HPDE6-E6E7 (cell line): ENCODE measurements at regions not wholly inside any gene's neighbourhood (a gene's known extent, or its start where the extent isn't known, plus 50 kb on each side); places are given as distances from the start of the nearest gene placed in this dataset.

ENCODE experiments used
- DNase-seq: peaks from one replicate; pipeline ENCODE4 v3.0.0; 2011; ENCODE audit warnings: missing footprints; ENCODE audit errors: extremely low spot score

- no peak for DNase-seq
Measured at GRCh38 chr10:108252771-108253170, 1088.3 kb upstream of the SORCS1 start.

- DNase-seq = no peak
Measured at GRCh38 chr10:108250936-108251620, 1086.6 kb upstream of the SORCS1 start.

- DNase-seq = no peak
Measured at GRCh38 chr10:108249940-108250339, 1085.4 kb upstream of the SORCS1 start.

DNA sequence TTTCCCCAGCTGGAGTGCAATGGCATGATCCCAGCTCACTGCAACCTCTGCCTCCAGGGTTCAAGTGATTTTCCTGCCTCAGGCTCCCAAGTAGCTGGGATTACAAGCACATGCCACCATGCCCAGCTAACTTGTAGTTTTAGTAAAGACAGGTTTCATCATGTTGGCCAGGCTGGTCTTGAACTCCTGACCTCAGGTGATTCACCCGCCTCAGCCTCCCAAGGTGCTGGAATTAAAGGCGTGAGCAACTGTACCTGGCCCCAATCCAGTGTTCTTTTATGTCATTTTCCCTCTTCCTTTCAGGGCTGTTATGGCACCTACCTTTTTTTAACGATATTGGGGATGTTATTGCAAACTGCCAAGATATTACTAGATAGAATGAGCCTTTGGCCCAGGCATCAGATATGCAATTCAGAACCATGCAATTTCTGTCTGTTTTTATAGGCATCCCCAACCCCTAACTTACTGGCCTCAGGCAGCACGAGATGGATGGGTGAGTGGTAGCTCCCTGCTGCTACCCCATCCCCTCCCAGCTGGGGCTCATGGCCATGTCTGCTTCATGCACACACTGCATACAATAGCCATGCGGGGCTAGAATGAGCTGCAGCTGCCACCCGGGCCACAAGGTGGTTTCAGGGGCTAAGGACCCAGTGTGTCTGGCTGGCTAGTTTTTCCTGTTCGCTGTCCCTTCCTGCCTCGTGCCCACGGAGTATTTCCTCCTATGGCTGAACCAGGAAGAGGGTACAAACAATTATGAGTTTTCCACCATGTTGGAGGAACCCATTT is 1080.1 kb upstream of the SORCS1 start:
- no peak for DNase-seq

- DNase-seq = no peak
Measured at GRCh38 chr10:108241166-108241565, 1076.7 kb upstream of the SORCS1 start.

DNA sequence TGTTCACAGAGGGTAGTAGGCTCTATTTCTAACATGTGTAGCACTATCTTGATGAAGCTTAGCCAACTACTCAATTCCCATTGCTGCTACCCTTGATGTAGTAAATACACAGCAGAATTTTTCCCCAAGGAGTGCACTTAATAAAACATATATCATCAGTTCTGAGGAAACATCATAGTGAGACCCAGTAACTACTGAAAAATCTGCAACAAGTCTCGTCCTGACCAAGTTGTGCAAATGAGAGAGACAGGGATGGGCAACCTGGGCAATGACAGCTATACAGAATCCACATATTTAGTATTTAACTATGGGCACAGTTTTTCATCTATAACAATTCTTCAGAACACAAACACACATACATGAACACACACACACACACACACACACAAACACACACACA is 1073.8 kb upstream of the SORCS1 start:
- no peak for DNase-seq

DNA sequence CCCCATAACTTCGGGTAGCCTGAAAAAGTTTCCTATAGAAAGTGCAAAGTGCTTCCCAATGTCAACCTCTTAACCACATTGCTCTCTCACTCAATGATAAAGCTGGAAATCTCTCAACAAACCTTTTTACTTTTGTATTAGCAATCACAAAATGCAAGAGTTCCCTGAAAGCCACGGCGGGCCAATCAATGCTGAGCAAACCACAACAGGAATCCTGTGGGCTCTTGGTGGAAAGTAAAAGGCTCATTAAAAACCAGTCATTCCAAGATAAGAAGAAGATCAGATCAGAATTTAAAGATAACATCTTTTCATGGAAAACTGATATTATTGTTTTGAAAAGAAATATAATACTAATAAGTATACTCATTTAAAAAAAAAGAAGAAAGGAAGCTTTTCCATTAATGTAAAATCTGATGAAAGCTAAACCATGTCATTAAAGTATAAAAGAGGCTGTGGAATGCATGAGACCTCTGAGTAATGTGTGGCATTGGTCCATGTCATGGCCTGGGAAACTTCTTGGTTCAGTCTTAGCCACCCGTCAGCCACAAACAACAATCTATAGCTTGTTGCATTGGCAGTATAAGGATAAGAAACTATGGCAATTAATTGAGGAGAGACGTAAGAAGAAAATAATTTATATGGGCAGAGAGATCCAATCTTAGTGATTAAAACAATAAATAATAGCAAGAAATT is 1066.1 kb upstream of the SORCS1 start:
- no peak for DNase-seq

DNA sequence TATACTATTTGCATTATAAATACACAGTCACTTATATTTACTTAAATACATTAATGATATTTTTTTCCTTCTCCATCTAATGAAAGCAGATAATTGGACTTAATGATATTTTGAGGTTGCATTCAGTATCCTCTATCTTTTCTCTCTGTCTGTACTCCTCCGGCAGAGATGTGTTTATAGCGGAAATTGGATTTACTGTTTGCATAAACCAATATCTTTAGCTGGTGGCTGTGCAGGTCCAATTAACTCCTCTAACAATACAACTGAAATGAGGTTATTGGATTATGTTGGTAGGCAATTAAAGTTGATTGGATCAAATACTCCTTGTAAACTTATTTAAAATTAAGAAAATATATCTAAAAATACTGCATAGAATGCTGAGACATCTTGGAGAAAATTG is 1044.2 kb upstream of the SORCS1 start:
- no peak for DNase-seq

- no peak for DNase-seq
Measured at GRCh38 chr10:108208038-108208437, 1043.5 kb upstream of the SORCS1 start.

- DNase-seq = peak; percentile 28
Measured at GRCh38 chr10:108204528-108205305, 1040.2 kb upstream of the SORCS1 start.

- DNase-seq = no peak
Measured at GRCh38 chr10:108203905-108204527, 1039.5 kb upstream of the SORCS1 start.

DNA sequence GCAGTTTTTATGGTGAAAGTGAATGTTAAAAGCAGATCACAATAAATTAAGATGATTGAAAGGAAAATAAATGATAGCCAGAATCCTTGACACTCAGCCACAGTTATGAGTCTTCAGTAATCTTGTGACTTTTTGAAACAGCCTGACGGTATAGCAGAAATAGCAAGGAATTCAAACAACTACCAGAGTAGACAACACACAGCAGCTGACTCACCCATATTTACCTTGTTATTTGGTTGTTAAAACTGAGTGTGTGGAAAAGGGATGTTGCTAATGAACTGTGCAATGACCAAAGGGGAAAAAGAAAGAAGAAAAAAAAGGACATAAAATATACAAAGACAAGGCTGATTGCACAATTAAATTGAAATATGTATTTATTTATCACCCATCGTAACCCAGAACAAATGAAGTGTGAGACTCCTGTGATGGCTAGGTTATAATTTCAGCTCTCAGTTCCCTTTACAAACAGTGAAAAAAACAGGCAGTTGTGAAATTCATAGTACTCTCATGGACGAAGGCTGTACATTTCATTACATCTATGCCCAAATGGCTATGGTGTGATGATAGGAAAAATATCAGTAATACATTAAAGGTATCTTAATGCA is 1023.0 kb upstream of the SORCS1 start:
- DNase-seq = no peak

GRCh38 chr10:108184114-108184513 is 1019.6 kb upstream of the SORCS1 start:
- DNase-seq = no peak

DNA sequence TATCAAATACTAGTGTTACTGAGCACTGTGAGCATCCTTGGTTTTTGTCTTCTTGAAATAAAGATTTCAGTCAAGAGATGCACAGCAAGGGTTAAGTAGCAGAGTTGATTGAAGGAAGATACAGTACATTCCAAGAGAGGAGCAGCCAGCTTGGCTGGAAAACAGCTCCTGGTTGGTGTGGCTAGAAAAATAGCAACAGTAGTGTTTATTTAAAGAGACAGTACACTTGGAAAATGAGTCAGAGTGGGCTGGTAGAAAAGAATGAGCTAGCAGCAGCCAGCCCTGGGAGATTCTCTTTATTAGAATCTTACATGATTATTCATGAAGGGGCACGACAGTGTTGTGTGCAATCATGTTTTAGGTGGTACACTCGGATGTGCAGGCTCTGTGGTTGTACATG is 1016.4 kb upstream of the SORCS1 start:
- DNase-seq = no peak

- no peak for DNase-seq
Measured at GRCh38 chr10:108169846-108170245, 1005.3 kb upstream of the SORCS1 start.

DNA sequence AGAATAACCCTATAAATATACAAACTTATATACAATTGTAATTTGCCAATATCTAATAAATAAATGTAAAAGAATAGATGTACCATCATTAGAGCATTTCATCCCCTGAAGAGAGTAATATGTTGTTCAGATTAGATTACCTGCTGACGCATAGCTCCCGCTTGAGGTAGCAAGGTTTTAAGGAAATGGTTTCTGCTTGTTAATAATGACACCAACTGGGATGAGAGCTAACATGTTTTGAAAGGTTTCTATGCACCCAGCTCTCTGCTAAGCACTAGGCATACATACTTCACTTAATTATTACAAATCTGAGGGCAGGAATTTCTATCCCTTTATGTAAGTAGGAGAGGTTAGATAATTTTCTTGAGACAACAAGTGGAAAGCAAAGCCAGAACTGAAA is 1003.3 kb upstream of the SORCS1 start:
- peak; percentile 11 for DNase-seq

DNA sequence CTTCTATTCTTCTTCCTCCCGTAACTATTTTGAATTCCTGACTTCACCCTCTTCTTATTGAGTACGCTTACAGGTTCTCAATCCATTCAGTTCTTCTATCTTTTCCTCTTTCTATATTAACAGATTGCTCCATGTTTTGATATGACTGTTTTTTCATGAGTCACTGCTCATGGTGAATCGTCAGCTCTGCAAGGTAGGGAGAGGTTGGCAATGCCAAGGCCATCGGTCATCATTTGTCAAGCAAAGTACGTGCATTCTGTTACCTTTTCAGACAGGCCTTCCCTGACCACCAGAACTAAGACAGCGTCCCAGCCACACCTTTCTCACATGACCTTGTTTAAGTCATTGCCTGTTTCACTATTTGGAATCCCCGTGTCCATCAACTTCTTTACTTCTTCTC is 1001.9 kb upstream of the SORCS1 start:
- DNase-seq = peak; percentile 13

- DNase-seq = no peak
Measured at GRCh38 chr10:108147346-108147745, 982.8 kb upstream of the SORCS1 start.

- DNase-seq = no peak
Measured at GRCh38 chr10:108141064-108141463, 976.6 kb upstream of the SORCS1 start.

- no peak for DNase-seq
Measured at GRCh38 chr10:108132303-108132702, 967.8 kb upstream of the SORCS1 start.

- DNase-seq = no peak
Measured at GRCh38 chr10:108130575-108130974, 966.1 kb upstream of the SORCS1 start.
